ENCODE measurements at regions not wholly inside any gene's neighbourhood (a gene's known extent, or its start where the extent isn't known, plus 50 kb on each side); places are given as distances from the start of the nearest gene placed in this dataset.

GRCh38 chr1:195804547-195804946 lies 803.7 kb downstream of the KCNT2 start:
- no peak for DNase-seq

GRCh38 chr1:195799016-195799415 lies 809.2 kb downstream of the KCNT2 start:
- DNase-seq = no peak

DNA sequence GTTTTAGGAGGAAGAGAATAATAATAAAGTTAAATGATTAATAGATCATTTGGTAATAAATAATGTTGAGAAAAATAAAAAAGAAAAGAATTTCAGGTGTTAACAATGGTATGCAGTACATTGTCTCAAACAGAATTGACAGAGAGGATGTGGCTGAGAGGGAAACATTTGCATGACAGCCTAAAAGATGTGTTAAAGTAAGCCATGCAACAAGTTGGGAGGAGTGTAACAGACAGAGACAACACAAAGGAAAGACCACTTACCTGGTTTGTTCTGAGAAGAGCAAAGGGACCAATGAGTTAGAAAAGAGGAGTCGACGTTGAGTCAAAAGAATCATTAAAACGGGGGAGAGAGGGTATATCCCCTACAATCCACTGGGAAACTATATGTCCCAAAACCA lies 814.0 kb downstream of the KCNT2 start:
- DNase-seq = no peak

DNA sequence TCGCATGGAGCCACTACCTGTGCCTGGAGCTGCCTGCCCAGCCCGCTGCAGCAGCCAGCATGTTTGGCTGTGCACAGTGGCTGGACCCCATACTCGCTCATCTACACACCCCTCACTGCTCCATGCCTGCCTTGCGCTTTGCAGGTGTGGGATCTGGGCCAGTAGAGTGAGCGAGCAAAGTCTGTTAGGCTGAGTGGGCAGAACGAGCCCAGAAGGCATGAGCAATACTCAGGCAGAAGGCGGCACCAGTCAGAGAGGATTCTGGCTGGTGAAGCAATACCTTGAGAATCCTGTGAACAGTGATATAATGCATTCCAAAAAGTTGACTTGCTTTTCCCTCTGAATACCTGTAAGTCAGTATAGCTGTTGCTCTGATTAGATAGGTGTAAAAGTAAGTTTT lies 816.4 kb downstream of the KCNT2 start:
- DNase-seq = no peak

DNA sequence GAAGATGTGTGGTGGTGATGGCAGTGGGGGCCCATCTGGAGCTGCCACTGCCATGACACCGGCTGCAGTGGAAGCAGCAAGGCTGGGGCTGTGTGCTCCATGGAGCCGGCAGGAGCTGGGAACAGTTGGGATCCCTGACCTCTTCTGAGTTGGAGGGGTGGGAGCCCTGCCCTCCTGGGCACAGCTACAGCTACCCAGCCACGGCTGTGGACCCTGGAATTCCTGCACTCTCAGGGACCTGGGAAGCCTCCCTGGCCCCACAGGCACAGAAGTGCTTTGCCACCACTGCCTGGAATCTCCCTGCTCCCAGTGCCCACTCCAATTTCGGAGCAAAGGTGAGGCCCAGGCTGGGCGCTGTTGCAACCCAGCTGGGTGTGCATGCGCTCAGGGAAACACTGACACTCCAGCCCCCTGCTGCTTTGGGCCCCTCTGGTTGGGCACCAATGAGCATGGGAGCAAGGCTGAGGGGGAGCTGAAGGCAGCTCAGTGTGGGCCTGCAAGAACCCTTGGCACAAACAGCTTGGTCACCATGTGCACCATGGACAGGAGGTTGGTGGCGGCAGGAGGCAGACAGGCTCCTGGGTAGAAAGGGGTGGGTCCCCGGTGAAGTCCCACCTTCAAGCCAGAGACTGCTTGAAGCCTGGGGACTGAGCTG lies 817.6 kb downstream of the KCNT2 start:
- DNase-seq = no peak

DNA sequence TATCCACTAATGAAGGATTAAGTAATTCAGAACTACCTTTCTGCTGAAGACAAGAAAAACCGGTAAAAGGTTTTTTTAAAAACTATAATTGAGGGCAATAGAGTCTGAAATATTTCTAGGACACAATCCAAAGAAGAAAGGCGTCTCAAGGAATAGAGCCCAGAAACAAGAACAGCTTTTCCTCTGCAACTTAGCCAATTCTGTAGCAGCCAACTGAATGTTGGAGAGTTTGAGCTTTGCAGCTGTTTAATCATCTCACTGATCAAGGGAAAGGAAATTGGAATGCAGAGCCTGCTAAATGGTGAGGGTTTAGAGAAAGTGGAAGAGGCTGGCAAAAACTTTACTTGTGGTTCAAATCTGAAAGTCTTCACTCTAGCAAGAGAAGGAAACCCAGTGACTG lies 818.9 kb downstream of the KCNT2 start:
- DNase-seq = no peak

DNA sequence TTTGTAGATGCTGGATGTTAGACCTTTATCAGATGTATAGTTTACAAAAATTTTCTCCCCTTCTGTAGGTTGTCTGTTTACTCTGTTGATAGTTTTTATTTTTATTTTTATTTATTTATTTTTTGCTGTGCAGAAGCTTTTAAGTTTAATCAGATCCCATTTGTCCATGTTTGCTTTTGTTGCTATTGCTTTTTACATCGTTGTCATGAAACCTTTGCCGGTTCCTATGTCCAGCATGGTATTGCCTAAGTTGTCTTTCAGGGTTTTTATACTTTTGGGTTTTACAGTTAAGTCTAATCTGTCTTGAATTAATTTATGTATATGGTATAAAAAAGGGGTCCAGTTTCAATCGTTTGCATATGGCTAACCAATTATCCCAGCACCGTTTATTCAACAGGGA lies 819.5 kb downstream of the KCNT2 start:
- DNase-seq = no peak

GRCh38 chr1:195785830-195786229 lies 822.4 kb downstream of the KCNT2 start:
- no peak for DNase-seq

DNA sequence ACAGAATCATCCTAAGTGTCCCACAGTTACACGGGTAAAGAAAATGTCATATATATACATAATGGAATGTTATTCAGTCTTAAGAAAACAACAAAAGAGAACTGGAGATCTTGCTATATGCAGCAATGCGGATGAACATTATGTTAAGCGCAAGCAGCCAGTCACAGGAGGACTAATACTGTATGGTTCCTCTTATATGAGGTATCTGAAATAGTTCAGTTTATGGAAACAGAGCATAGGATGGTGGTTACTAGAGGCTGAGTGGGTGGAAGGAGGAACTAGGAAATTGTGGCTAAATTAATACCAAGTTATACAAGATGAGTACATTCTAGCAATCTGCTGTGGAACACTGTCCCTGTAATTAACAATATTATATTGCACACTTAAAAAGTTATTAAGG lies 834.3 kb downstream of the KCNT2 start:
- no peak for DNase-seq

GRCh38 chr1:195769461-195769860 lies 838.8 kb downstream of the KCNT2 start:
- DNase-seq = no peak

GRCh38 chr1:195768936-195769335 lies 839.3 kb downstream of the KCNT2 start:
- DNase-seq = no peak

- DNase-seq = no peak
These were observed 839.9 kb downstream of the KCNT2 start for GRCh38 chr1:195768377-195768776.

GRCh38 chr1:195766709-195767108 lies 841.5 kb downstream of the KCNT2 start:
- no peak for DNase-seq

DNA sequence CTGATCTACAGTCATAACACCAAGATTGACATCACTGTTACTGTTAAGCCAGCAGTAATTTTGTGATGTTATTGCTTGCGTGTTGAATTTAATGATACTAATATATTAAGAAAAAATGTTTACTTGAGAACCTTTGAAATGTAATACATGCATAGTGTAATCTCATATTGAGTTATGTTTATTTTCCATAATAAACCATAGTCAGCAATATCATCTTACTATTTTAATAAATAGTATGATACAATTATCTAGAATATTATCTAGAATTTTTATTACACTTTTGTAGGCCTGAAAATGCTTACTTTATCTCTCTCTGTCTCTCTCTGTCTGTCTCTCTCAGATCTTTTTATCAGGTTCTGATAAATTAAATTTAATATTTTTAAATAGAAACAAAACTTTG lies 843.1 kb downstream of the KCNT2 start:
- DNase-seq = no peak

- DNase-seq = no peak
These were observed 844.3 kb downstream of the KCNT2 start for GRCh38 chr1:195763907-195764374.

GRCh38 chr1:195763146-195763906 lies 844.9 kb downstream of the KCNT2 start:
- DNase-seq = no peak

- DNase-seq = no peak
These were observed 847.1 kb downstream of the KCNT2 start for GRCh38 chr1:195761104-195761503.

- no peak for DNase-seq
These were observed 852.1 kb downstream of the KCNT2 start for GRCh38 chr1:195756109-195756508.

- DNase-seq = no peak
These were observed 853.4 kb downstream of the KCNT2 start for GRCh38 chr1:195754874-195755273.

GRCh38 chr1:195754303-195754702 lies 853.9 kb downstream of the KCNT2 start:
- DNase-seq = no peak

DNA sequence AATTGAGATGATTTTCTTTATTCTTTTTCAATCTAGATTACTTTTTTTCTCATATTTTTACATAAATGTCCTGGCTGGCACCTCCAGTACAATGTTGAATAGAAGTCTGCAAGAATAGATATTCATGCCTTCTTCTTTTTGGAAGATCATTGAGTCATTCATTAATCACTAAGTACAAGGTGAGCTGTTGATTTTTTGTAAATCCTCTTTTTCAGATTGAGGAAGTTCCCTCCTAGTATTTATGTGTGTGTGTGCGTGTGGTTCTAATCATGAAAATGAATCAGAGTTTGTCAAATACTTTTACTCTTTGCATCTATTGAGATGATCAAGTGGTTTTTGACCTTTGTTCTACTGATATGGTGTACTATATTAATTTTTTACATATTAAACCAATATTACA lies 859.3 kb downstream of the KCNT2 start:
- DNase-seq = no peak

DNA sequence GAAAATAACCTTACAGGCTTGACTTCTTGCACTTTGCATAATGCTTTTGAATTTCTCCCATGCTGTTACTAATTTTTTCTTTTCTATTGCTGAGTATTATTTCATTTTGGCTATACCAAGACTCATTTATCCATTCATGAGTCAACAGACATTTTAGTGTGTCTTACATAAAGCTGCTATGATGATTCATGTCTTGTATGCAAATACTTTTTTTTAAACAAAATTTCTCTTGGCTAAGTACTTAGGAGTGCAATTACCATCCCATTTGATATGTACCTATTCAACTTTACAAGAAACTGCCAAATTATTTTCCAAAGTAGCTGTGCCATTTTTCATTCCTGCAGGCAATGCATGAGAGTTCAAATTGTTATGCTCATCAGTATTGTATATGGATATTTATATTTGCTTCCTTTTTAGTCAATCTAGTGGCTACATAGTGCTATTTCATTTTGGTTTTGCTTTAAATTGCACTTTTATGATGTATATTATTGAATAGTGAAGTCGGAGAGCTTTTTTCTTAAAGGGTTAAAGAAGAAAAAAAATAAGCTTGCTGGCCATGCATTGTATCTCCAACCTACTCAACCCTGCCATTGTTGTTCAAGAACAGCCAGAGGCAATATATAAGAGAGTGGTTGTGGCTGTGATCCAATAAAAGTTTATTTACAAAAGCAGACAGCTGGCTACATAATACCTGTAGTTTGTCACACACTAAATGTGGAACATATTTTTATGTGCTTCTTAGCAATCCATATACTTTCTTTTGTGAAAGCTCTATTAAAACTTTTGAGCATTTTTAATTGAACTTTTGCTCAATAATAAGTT lies 862.8 kb downstream of the KCNT2 start:
- DNase-seq = no peak

DNA sequence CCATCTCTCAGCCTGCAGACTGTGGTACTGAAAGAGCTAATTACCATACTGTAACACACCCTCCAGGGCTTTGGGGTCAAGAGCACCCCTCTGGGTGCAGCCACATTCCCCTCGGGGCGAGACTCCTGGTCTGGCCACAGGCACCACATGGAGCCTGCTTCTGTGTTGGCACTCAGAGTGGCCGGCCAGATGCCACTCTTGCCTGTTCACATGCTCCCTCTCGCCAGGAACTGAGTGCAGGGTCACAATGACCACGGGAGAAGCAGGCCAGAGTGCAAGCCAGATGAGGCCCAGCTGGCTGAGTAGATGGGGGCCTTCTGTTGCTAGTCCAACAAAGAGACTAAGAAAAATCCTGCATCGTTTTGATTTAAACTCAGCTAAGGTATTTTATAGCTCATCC lies 864.0 kb downstream of the KCNT2 start:
- DNase-seq = no peak

DNA sequence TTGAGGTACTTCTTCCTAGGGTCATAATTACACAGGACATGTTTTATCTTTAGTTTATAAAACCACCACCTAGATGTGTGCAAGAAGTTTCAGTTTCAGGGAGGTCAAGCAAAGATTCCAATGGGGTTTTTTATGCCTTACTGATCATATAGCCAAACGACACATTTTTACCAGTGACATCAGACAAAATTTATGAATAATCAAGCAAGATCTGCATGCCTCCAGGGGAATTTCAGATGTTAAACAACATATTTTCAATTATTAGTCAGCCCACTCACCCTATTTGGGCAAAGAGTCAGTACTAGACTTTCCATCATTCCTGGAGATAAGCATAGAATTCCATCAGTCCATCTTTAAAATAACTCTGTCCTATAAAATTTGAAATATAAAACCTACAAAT lies 867.4 kb downstream of the KCNT2 start:
- DNase-seq = no peak

Measured in stimulated activated CD4-positive, alpha-beta T cell treated with anti-CD3 and anti-CD28 coated beads, Interleukin-12 subunit alpha, Interleukin-12 subunit beta, amount 100 ng/mL, for 4 hours (primary cell).